Activated CD8-positive, alpha-beta T cell treated with anti-CD3 and anti-CD28 coated beads, Interleukin-2, amount 10 ng/mL, durations not matched to agents 7 days and 5 days (primary cell): ENCODE measurements at regions not wholly inside any gene's neighbourhood (a gene's known extent, or its start where the extent isn't known, plus 50 kb on each side); places are given as distances from the start of the nearest gene placed in this dataset.
"Not testable (repeated sequence)": the region's sequence is repeated elsewhere in the genome, so short reads cannot be mapped to it uniquely, and the experiment has no call there.

ENCODE experiments used
- ATAC-seq: fragments of 150-1000 bp; cut with Tn5 transposase; one replicate; pipeline ENCODE4 v1.10.0; 2021; ENCODE audit warnings: moderate library complexity
- CTCF ChIA-PET: fragments of 350-600 bp; sonication (Branson Sonifier 250); formaldehyde crosslinking; loops from one replicate; lab custom pipeline; 2021; ENCODE audit warnings: antibody characterized with exemption; lab: Charles Lee
- POLR2A ChIA-PET: fragments of 350-600 bp; sonication (Branson Sonifier 250); formaldehyde crosslinking; loops from one replicate; lab custom pipeline; 2021; ENCODE audit warnings: antibody characterized with exemption; lab: Charles Lee
- DNase-seq: peaks from one replicate; pipeline ENCODE4 v3.0.0-alpha.2; 2020
- H3K27ac Mint-ChIP-seq: one replicate; pipeline ENCODE4 v1.8.0; 2021; ENCODE audit warnings: mild to moderate bottlenecking, mixed read lengths
- H3K27me3 Mint-ChIP-seq: one replicate; pipeline ENCODE4 v1.8.0; 2021; ENCODE audit warnings: low read depth, mixed read lengths
- H3K36me3 Mint-ChIP-seq: one replicate; pipeline ENCODE4 v1.8.0; 2021; ENCODE audit warnings: low read depth, mixed read lengths
- H3K4me1 Mint-ChIP-seq: one replicate; pipeline ENCODE4 v1.8.0; 2021; ENCODE audit warnings: low read depth, mixed read lengths
- H3K4me3 Mint-ChIP-seq: one replicate; pipeline ENCODE4 v1.8.0; 2021; ENCODE audit warnings: mild to moderate bottlenecking, mixed read lengths
- H3K9me3 Mint-ChIP-seq: one replicate; pipeline ENCODE4 v1.8.0; 2022; ENCODE audit warnings: mixed read lengths; ENCODE audit not compliant: insufficient read depth

- Mint-ChIP-seq H3K36me3 (peaks cover 2% of the 10 kb centered on the region), H3K9me3 (peaks cover 4% of the 10 kb centered on the region), H3K4me1 (no peaks in the 10 kb centered on the region), H3K27me3 (no peaks in the 10 kb centered on the region), H3K4me3 (no peak overlapping the region), H3K27ac (no peak overlapping the region)
- ATAC-seq, result no peak
- no peak for DNase-seq
- POLR2A ChIA-PET, result no interaction called here
- CTCF ChIA-PET, result no interaction called here
Measured at GRCh38 chr9:27792971-27793689, 219.8 kb upstream of the C9orf72 start.

- Mint-ChIP-seq H3K36me3 (no peaks in the 10 kb centered on the region), H3K4me1 (no peaks in the 10 kb centered on the region), H3K4me3 (no peak overlapping the region), H3K9me3 (no peaks in the 10 kb centered on the region), H3K27ac (no peak overlapping the region), H3K27me3 (no peaks in the 10 kb centered on the region)
- ChIA-PET POLR2A (no interaction called here), CTCF (no interaction called here)
- ATAC-seq (no peak), DNase-seq (no peak)
Measured at GRCh38 chr9:27799326-27799725, 226.0 kb upstream of the C9orf72 start.

GRCh38 chr9:27800159-27800558, 226.9 kb upstream of the C9orf72 start:
- Mint-ChIP-seq H3K27me3 (no peaks in the 10 kb centered on the region), H3K4me3 (no peak overlapping the region), H3K4me1 (no peaks in the 10 kb centered on the region), H3K36me3 (no peaks in the 10 kb centered on the region), H3K9me3 (no peaks in the 10 kb centered on the region), H3K27ac (no peak overlapping the region)
- no peak for DNase-seq
- ChIA-PET CTCF (no interaction called here), POLR2A (no interaction called here)
- no peak for ATAC-seq

GRCh38 chr9:27800692-27801370, 227.6 kb upstream of the C9orf72 start:
- DNase-seq (no peak), ATAC-seq (no peak)
- ChIA-PET CTCF (no interaction called here), POLR2A (no interaction called here)
- Mint-ChIP-seq H3K9me3 (no peaks in the 10 kb centered on the region), H3K36me3 (no peaks in the 10 kb centered on the region), H3K27ac (no peak overlapping the region), H3K4me3 (no peak overlapping the region), H3K4me1 (no peaks in the 10 kb centered on the region), H3K27me3 (no peaks in the 10 kb centered on the region)

- Mint-ChIP-seq H3K9me3 (no peaks in the 10 kb centered on the region), H3K27ac (no peak overlapping the region), H3K4me1 (no peaks in the 10 kb centered on the region), H3K27me3 (no peaks in the 10 kb centered on the region), H3K36me3 (no peaks in the 10 kb centered on the region), H3K4me3 (no peak overlapping the region)
- POLR2A ChIA-PET, result no interaction called here
- CTCF ChIA-PET, result no interaction called here
- DNase-seq (no peak), ATAC-seq (no peak)
Measured at GRCh38 chr9:27801545-27801944, 228.3 kb upstream of the C9orf72 start.

- H3K9me3 Mint-ChIP-seq, result no peaks in the 10 kb centered on the region
- DNase-seq, result no peak
- CTCF ChIA-PET, result no interaction called here
- POLR2A ChIA-PET, result no interaction called here
- H3K4me1 Mint-ChIP-seq, result no peaks in the 10 kb centered on the region
- ATAC-seq, result no peak
- no peaks in the 10 kb centered on the region for H3K27me3 Mint-ChIP-seq
- no peak overlapping the region for H3K4me3 Mint-ChIP-seq
- H3K27ac Mint-ChIP-seq, result no peak overlapping the region
- H3K36me3 Mint-ChIP-seq, result no peaks in the 10 kb centered on the region
Measured at GRCh38 chr9:27802418-27802817, 229.1 kb upstream of the C9orf72 start.

GRCh38 chr9:27808864-27809263, 235.6 kb upstream of the C9orf72 start:
- no peak overlapping the region for H3K27ac Mint-ChIP-seq
- ChIA-PET CTCF (no interaction called here), POLR2A (no interaction called here)
- no peak overlapping the region for H3K4me3 Mint-ChIP-seq
- H3K36me3 Mint-ChIP-seq, result no peaks in the 10 kb centered on the region
- ATAC-seq, result no peak
- no peak for DNase-seq
- H3K4me1 Mint-ChIP-seq, result no peaks in the 10 kb centered on the region
- H3K27me3 Mint-ChIP-seq, result no peaks in the 10 kb centered on the region
- H3K9me3 Mint-ChIP-seq, result no peaks in the 10 kb centered on the region

GRCh38 chr9:27817747-27818146, 244.5 kb upstream of the C9orf72 start:
- no peak for ATAC-seq

GRCh38 chr9:27818348-27818747, 245.1 kb upstream of the C9orf72 start:
- Mint-ChIP-seq H3K9me3 (no peaks in the 10 kb centered on the region), H3K27me3 (no peaks in the 10 kb centered on the region), H3K27ac (no peak overlapping the region), H3K4me3 (no peak overlapping the region), H3K36me3 (no peaks in the 10 kb centered on the region), H3K4me1 (no peaks in the 10 kb centered on the region)
- ATAC-seq, result no peak
- ChIA-PET POLR2A (interaction anchor here (0.6 kb wide), 1 partner anchor 75 kb away, joined by 6 read pairs; no protein-coding TSS in a partner anchor), CTCF (no interaction called here)
- no peak for DNase-seq

More at GRCh38 chr9:27817747-27818146, 244.5 kb upstream of the C9orf72 start:
- Mint-ChIP-seq H3K4me3 (no peak overlapping the region), H3K36me3 (no peaks in the 10 kb centered on the region), H3K9me3 (no peaks in the 10 kb centered on the region), H3K27ac (no peak overlapping the region), H3K4me1 (no peaks in the 10 kb centered on the region), H3K27me3 (no peaks in the 10 kb centered on the region)
- DNase-seq, result no peak
- ChIA-PET POLR2A (no interaction called here), CTCF (no interaction called here)

GRCh38 chr9:27828908-27829307, 255.6 kb upstream of the C9orf72 start:
- Mint-ChIP-seq H3K9me3 (no peaks in the 10 kb centered on the region), H3K4me3 (no peak overlapping the region), H3K27ac (no peak overlapping the region), H3K27me3 (no peaks in the 10 kb centered on the region), H3K36me3 (no peaks in the 10 kb centered on the region), H3K4me1 (no peaks in the 10 kb centered on the region)
- CTCF ChIA-PET, result no interaction called here
- ATAC-seq (no peak), DNase-seq (no peak)
- POLR2A ChIA-PET, result no interaction called here

GRCh38 chr9:27829621-27830020, 256.3 kb upstream of the C9orf72 start:
- DNase-seq (no peak), ATAC-seq (no peak)
- POLR2A ChIA-PET, result no interaction called here
- no peak overlapping the region for H3K27ac Mint-ChIP-seq
- no peaks in the 10 kb centered on the region for H3K9me3 Mint-ChIP-seq
- H3K36me3 Mint-ChIP-seq, result no peaks in the 10 kb centered on the region
- CTCF ChIA-PET, result no interaction called here
- H3K4me3 Mint-ChIP-seq, result no peak overlapping the region
- no peaks in the 10 kb centered on the region for H3K27me3 Mint-ChIP-seq
- H3K4me1 Mint-ChIP-seq, result no peaks in the 10 kb centered on the region

GRCh38 chr9:27832108-27832507, 258.8 kb upstream of the C9orf72 start:
- H3K4me1 Mint-ChIP-seq, DNase-seq, CTCF ChIA-PET, H3K9me3 Mint-ChIP-seq, ATAC-seq, H3K27me3 Mint-ChIP-seq, H3K4me3 Mint-ChIP-seq, POLR2A ChIA-PET, H3K36me3 Mint-ChIP-seq, H3K27ac Mint-ChIP-seq: not testable (repeated sequence)
